SW480 (cell line): ENCODE measurements at regions not wholly inside any gene's neighbourhood (a gene's known extent, or its start where the extent isn't known, plus 50 kb on each side); places are given as distances from the start of the nearest gene placed in this dataset.
A peak's percentile ranks its signal among the peaks of the same experiment; 100 is the strongest.
"Not testable (repeated sequence)": the region's sequence is repeated elsewhere in the genome, so short reads cannot be mapped to it uniquely, and the experiment has no call there.

Experiments
- DNase-seq: peaks from one replicate; pipeline ENCODE4 v3.0.0-alpha.2; 2016; ENCODE audit warnings: low spot score

DNA sequence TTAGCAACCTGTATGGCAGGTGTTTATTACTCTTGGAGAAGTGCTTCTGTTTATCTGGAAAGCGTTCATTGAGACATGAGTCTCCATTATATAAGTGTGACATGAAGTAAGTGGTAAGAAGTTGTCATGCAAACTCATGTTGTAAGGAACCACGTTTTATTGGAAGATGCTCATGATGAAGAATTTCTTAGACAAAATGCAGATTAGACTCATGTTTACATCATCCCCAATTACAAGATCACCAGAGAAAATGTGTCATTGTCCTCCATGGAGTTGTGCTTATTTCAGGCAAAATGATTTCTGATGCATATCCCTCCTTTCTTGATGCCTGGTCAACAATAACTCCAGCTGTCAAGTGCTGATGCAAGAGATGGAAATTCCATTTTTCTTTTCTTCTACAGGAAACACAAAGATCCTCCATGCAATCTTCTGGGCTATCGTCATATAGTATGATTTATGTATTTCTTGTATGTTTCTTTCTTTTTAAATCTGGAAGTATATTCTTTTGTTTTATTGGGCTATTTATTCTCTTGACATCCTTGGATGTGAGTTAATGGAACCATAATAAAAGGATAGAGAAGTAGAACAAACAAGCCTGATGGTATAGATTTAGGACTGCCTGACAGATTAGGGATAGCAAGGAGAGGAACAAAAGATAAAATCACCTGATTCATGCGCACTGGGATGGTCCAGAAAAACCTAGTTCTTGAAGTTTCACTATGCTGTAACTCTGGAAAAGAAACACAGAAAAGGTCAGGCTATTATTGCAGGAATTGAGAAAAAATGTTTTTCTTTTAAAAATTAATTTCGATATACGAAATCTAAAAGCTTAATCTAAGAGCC, 50.7 kb upstream of the DIAPH3 start:
- DNase-seq = peak; percentile 15

DNA sequence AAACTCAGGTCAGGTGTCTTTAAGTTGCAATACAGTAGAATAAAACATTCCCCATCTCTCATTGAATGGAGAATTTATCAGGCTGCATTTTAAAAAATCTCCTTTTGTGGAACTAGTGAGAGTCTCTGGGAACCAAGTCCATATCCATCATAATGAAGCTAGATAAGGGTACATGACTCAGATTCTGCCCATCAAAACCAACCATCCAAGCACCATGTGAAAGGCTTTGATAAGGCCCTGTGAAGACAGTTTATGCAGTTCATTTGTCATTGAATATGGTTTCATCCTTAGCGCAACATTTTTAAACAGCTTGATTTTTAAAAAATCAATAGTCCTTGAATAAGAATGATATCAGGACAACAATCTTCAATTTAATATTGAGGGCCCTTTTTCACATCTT, 56.3 kb upstream of the DIAPH3 start:
- no peak for DNase-seq

DNA sequence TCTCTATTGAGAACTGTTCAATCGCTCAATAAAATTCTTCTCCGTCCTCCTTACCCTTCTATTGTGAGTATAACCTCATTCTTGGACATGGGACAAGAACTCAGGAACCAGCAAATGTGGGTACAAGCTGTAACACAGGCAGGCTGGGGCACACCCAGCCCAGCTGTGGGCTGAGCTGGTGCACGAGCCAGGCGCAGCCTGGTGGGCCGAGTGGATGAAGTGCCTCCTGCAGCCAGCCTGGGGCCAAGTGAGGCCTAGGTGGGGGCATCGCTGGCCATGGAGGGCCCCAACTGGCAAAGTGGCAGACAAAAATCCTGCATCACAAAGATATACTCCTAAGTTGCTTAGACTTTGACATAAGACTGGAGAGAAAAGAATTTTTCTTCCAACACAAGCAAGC, 57.9 kb upstream of the DIAPH3 start:
- DNase-seq = no peak

DNA sequence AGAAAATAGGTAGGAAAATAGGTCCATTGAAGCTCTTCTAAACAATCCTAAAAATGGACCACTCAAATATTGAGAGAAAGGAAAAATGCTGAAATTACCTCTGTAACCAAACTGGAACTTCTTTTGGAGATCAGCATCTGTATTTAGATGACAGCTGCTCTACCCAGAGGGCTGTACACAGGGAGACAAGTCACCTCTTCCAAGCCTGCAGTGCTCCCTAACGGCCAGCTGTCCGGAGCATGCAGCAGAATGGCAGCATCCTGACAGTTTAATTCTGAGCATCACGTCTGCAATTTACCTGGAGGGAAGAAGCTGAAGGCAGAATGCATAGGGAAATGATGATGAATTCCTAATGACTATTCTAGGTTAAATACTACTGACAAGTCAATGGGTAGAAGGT, 62.8 kb upstream of the DIAPH3 start:
- peak; percentile 34 for DNase-seq

DNA sequence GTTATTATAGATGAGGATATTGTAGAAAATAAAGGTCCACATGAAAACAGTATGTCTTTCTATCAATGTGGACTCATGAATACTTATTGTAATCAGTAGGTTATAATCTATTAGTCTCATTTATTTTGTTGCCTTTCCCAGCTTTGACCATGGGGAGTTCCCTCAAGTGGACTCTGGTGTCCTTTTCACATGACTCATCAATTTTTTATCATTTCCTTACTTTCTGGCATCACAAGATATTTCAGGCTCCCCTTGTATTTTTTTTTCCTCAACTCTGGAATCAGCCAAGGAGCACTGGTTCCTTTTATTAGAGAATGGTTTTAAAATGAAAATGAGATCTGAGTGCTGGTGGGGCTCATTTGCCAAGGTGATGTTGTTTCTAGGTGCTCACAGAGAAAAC, 63.4 kb upstream of the DIAPH3 start:
- DNase-seq = no peak

DNA sequence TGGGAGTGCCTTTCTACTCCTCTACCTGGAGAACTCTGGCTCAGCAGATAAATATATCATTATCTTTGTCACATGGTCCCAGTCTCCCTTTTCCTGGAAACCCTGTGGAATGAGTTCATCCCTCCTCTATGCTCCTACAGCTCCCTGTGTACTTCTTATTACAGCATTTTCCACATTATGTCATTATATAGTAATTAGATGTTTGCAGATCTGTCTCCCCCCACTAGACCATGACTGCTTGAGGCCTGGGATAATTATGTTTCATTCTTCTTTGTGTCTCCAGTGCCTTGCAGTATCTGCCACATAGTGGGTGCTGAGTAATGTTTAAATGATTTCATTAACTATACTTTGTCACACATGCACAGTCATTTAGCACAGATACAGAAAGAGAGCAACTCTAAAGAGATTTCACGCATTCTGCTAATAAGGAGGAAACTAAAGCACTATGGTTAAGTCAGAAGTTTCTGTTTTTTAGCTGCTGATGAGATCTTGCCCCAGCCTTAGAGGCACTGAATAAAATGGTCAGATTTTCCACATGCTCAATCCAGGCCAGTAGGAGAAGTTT, 66.1 kb upstream of the DIAPH3 start:
- DNase-seq = no peak

DNA sequence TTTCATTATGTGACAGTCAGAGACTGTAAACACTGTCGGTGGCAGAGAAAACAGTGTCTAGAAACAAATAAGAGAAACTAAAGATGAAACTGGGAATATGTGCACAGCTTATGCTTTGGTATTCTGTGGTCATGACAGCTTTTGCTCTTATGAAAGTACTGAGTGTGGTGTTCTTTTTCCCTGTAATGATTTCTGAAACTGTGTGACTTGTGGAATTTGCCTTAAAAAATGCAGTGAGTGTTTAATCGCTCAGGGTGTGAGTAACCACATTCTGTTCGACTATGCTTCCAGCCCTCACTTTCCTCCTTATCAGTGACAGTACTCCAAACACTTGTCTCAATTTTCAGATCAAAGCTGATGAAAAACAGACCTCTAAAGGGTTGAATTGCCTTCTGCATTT, 66.9 kb upstream of the DIAPH3 start:
- no peak for DNase-seq

DNA sequence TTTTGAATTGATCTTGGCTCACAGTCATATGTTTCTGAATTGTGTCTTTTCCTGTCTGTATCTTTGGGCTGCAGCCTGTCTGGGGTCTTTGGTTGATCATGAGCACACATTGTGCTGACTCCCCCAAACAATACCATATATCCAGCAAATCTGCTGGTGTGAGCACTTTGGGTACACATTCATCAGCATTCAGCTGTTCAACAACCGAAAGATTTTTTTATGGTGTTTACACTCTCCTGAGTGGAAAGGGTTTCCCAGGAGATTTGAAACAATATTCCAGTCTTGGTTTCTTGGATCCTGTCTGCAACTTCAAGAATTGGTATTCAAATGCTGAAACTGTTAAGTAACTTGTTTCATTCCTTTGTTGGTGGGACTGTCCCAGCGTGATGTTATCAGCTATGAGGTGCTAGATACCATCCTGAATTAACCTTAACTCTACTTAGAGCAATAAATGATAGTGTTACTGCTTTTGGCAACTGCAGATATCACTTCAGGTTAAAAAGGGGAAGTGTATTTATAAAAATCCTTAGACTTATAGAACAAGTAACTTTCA, 78.4 kb upstream of the DIAPH3 start:
- DNase-seq = no peak

DNA sequence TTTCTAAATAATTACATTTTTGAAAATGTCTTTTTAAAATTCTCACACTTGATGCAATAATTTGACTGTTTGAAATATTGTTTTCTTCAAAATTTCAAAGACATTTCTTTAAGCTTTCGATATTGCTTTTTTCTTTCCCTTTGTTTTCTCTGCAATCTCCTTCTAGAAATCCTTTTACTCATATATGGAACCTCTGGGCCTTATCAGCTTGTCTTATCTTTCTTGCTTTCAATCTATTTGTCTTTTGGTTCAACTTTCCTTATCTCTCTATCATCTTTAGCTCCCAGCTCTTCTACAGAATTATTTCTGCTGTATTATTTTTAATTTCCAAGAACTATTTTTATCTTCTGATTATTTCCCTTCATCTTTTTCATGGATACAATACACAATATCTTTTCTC, 80.7 kb upstream of the DIAPH3 start:
- DNase-seq = no peak

DNA sequence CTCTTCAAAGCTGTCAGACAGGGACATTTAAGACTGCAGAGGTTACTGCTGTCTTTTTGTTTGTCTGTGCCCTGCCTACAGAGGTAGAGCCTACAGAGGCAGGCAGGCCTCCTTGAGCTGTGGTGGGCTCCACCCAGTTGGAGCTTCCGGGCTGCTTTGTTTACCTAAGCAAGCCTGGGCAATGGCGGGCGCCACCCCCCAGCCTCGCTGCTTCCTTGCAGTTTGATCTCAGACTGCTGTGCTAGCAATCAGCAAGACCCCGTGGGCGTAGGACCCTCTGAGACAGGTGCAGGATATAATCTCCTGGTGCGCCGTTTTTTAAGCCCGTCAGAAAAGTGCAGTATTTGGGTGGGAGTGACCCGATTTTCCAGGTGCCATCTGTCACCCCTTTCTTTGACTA, 87.7 kb upstream of the DIAPH3 start:
- not testable (repeated sequence) for DNase-seq

DNA sequence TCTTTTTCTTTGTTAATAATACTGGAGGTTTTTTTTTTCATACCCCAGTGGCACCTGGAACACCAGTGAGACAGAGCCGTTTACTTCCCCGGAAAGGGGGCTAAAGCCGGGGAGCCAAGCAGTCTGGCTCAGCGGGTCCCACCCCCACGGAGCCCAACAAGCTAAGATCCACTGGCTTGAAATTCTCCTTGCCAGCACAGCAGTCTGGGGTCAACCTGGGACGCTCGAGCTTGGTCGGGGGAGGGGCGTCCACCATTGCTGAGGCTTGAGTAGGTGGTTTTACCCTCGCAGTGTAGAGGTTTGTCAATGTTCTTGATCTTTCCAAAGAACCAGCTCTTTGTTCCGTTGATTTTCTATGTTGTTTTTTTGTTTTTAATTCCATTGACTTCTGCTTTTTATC, 94.6 kb upstream of the DIAPH3 start:
- no peak for DNase-seq

DNA sequence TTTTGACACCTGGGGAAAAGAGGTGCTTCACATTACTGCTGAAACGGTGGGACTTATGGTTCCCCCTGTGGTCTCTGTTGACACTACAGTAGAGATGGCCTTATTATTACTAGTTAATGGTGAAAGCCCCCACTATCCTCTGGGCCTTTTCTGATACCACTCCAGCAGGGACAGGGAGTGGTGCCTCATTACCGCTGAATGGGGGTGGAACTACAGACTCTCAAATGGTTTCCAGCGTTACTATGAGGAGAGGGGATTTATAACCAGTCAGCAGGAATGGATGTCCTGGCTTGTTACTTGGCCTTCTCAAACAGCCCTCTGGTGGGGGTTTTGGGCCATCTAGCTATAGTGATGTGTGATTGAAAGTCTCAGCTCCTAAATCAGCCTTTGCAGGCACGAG, 96.7 kb upstream of the DIAPH3 start:
- DNase-seq = no peak

DNA sequence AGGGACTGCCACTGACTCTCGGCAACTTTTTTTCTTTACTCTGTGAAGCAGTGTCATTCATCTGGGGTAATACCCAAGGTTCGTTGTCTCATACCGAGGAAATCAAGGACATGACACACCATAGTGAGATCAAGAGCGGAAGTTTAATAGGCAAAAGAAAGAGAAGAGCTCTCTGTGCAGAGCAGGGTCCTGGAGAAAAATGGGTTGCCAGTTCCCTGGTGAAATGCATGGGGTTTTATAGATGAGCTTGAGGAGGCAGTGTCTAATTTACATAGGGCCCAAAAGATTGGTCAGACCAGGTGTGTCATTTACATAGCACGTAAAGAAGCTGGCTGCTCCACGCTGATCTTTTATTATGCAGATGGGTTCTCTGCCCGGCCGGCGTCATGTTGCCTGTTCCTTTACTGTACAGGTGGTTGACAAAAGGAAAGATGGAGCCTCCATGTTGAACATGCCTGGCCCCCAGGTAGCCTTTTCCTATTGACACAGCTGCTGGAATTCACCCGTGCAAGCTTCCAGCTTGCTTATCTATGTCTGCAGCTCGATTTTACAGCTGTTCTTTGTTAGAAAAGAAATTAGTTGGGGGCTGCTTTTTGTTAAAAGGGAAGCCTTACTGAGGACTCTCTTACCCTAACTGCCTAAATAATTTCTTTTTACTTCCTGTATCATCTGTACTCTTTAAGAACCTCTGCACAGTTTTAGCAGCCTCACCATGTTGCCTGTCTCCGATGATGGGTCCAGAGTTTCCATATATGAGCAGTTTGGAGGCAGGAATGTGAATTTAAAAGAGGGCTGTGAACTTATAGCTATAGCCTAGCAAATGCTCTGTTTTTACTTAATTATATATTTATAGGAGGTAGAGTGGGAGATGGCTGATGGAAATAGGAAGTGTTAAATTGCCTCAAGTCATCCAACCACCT, 98.0 kb upstream of the DIAPH3 start:
- DNase-seq = peak; percentile 47

DNA sequence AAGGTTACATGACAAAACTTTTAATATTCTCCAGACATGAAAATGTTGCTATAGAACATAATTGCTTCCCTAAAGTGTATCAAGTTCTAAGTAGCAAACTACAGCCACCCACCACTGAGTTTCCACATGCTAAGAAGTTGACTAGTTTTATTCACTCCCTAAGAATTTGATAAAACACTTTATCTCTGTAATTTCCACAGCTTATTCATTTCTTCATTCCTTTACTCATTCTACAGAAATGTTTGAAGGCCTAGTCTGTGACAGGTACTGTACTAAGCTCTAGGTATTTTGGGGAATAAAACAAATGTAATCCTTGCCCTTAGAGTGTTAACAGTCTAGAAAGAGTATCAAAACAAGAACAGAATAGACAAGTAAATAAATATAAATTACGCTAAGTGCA, 101.8 kb upstream of the DIAPH3 start:
- DNase-seq = no peak

DNA sequence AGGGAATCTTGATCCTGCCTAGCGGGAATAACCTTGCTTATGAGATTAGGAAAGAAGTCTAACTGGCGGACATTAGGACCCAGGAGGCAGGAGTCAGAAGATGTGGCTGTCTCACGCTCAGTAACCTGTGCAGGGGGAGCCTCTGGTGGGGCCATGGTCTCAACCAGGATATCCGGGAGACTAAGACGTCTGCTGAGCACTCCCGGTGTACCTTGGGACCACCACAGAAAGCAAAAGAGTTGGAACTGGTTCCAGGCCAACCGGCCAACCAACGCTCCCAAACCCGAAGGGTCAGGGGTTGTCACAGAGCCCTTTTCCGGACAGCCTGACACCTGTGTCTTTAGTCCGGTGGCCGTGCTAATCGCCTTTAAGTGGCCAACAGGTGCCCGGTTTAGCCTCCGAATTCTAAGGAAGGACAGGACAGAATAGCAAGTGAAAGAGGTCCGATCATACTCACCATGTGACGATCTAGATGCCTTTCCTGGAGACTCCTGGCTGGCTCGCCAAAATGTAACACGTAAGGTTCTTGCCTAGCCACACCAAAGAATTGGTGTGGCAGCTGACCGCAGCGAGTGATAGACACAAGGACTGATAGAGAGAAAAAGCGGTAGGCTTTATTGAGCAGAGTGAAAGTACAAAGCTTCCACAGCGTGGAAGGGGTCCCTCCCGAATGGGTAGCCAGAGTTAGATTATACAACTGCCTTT, 103.9 kb upstream of the DIAPH3 start:
- peak; percentile 11 for DNase-seq

DNA sequence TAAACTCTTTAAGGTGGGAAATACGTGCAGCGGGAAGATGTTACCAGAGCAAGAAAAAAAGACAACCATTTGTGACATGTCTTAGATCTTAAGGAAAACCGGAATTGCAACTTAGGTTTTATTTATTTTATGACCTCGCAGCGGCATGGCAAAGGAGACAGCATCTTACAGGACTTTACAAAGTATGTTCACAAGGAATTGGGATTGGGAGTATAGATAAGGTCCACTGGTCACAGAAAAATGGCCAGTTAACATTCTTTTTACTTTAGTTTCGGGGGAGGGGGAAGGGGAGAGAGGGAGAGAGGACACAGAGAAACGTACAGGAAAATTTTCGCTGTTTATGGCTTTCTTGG, 104.5 kb upstream of the DIAPH3 start:
- DNase-seq = no peak

DNA sequence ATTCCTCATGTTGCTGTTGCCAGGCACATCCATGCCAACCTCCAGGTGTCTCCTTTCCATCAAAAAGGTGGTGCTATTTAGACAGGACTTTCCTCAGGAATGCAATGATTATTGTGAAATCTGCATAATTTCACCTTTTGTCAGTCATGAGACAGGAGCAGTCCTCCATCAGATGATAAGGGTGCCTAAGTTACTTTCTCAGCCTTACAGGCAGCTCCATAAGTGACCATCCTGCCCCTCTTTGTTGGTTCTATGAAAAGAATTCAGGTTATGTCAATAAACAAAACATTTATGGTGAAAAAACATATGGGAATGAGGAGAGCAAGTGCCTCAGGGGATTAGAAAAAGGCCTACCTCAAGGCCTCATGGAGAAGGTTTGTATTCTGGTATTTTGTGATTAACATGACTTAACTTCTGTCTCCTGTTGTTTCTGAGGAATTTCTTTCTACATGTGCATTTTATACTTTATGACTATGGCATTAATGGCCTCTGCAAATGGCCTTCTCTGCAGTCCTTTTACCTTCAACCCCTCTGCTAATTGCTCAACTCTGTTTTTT, 110.3 kb upstream of the DIAPH3 start:
- DNase-seq = no peak

DNA sequence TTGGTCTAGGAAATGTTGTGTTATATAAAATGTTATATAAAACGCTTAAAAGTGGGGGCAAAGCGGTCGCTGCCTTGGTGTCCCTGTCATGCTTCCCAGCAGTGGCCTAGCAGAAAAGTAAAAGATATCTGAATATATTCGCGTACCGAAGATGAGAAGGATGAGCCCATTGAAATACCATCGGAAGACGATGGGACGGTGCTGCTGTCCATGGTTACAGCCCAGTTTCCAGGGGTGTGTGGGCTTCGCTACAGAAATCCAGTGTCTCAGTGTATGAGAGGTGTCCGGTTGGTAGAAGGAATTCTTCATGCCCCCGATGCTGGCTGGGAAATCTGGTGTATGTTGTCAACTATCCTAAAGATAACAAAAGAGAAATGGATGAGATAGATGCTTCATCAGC, 110.9 kb upstream of the DIAPH3 start:
- DNase-seq = no peak

DNA sequence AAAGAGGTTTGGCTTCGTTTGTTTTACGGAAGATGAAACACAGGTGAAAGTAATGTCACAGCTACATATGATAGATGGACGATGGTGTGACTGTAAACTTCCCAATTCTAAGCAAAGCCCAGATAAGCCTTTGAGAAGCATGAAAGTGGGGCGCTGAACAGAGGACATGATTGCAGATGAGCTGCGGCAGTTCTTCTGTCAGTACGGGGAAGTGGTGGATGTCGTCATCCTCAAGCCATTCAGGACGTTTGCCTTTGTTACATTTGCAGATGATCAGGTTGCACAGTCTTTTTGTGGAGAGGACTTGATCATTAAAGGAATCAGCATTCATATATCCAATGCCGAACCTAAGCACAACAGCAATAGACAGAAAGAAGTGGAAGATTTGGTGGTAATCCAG, 111.5 kb upstream of the DIAPH3 start:
- DNase-seq = no peak

DNA sequence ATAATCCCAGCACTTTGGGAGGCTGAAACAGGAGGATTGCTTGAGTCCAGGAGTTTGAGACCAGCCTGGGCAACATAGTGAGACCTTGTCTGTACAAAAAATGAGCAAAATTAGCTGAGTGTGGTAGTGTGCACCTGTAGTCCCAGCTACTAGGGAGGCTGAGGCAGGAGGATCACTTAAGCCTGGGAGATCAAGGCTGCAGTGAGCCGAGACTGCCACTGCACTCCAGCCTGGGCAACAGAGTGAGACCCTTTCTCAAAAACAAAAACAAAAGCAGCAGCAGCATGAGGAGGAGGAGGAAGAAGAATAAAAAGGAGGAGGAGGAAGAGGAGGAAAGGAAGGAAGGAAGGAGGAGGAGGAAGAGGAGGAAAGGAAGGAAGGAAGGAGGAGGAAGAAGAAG, 116.5 kb upstream of the TDRD3 start:
- not testable (repeated sequence) for DNase-seq

DNA sequence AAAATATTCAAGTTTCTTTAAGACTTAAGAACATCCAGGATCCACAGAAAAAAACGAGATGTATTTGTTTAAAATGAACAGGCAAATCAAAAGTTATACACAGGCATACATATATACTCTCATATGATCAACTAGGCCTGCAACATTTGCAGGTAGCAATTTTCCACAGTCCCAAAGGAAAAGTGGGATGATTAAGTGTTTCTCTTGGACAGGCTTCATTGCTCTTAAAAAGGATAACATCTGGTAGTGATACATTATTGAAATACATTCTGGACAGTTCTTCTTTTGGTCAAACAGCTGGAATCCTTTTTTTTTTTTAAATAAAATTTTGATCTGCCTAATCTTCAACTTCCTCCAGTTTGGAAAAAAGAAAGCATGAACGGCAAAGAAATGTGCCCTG, 114.8 kb upstream of the TDRD3 start:
- DNase-seq = no peak

DNA sequence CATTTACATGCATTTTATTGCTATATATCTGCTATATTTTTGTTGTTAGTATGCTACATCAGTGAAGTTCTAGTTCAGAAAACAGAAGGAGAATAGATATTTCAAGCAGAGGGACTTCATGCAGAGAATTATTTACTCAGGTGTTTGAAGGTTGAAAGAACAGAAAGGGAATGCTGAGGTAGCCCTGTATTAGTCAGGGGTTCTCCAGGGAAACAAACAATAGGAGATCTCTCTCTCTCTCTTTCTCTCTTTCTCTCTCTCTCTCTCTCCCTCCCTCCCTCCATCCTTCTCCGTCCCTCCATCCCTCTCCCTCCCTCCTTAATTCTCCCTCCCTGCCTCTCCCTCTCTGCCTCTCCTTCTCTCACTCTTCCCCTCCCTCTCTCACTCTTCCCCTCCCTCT, 114.3 kb upstream of the TDRD3 start:
- DNase-seq = no peak
